Testis (tissue), 2 donors: ENCODE measurements at regions not wholly inside any gene's neighbourhood (a gene's known extent, or its start where the extent isn't known, plus 50 kb on each side); places are given as distances from the start of the nearest gene placed in this dataset.

Experiments
- POLR2A ChIP-seq: fragments of 450-650 bp; IDR thresholded peaks from one replicate; pipeline ENCODE4 v1.6.1; 2017; ENCODE audit warnings: antibody characterized with exemption, mild to moderate bottlenecking, moderate library complexity
- TF ChIP-seq, protein P1 (sequence below), 3 experiments: fragments of 450-650 bp in 2 of 3; fragments of 200-600 bp in 1 of 3; sonication (generic) in 1 of 3; IDR thresholded peaks; one replicate each; pipeline ENCODE4 v1.5.1; 2016 to 2019; ENCODE audit warnings: antibody characterized with exemption in 3 of 3, mild to moderate bottlenecking in 2 of 3, moderate library complexity in 1 of 3

GRCh38 chr5:51131266-51131665 is 252.0 kb upstream of the ISL1 start:
- TF ChIP-seq, protein P1, sequence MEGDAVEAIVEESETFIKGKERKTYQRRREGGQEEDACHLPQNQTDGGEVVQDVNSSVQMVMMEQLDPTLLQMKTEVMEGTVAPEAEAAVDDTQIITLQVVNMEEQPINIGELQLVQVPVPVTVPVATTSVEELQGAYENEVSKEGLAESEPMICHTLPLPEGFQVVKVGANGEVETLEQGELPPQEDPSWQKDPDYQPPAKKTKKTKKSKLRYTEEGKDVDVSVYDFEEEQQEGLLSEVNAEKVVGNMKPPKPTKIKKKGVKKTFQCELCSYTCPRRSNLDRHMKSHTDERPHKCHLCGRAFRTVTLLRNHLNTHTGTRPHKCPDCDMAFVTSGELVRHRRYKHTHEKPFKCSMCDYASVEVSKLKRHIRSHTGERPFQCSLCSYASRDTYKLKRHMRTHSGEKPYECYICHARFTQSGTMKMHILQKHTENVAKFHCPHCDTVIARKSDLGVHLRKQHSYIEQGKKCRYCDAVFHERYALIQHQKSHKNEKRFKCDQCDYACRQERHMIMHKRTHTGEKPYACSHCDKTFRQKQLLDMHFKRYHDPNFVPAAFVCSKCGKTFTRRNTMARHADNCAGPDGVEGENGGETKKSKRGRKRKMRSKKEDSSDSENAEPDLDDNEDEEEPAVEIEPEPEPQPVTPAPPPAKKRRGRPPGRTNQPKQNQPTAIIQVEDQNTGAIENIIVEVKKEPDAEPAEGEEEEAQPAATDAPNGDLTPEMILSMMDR (IDR thresholded peaks at IDR 0.05) = no peak
- no peak for TF ChIP-seq POLR2A
